Urinary bladder (tissue), 3 donors: ENCODE measurements at regions not wholly inside any gene's neighbourhood (a gene's known extent, or its start where the extent isn't known, plus 50 kb on each side); places are given as distances from the start of the nearest gene placed in this dataset.
"Not testable (repeated sequence)": the region's sequence is repeated elsewhere in the genome, so short reads cannot be mapped to it uniquely, and the experiment has no call there.

Experiments
- DNase-seq: peaks from one replicate; pipeline ENCODE4 v3.0.0-alpha.2; 2015; ENCODE audit errors: extremely low spot score
- H3K27ac ChIP-seq: one replicate; pipeline ENCODE4 v1.5.1; 2013; ENCODE audit warnings: low read depth, mild to moderate bottlenecking, moderate library complexity
- H3K36me3 ChIP-seq: one replicate; pipeline ENCODE4 v1.6.1; 2013; ENCODE audit warnings: mild to moderate bottlenecking, moderate library complexity; ENCODE audit not compliant: insufficient read depth
- H3K4me1 ChIP-seq: one replicate; pipeline ENCODE4 v1.6.1; 2013; ENCODE audit warnings: mild to moderate bottlenecking, moderate library complexity; ENCODE audit not compliant: insufficient read depth
- H3K4me3 ChIP-seq: one replicate; pipeline ENCODE4 v1.5.1; 2013; ENCODE audit warnings: low read depth, low read length
- WGBS: extraction: QIAGEN DNeasy Blood & Tissue Kit; methylation state at CpG from one replicate; pipeline ENCODE4 v1.1.7; 2013; 5-methylcytosine and 5-hydroxymethylcytosine counted together
- donor health status: healthy with polysubstance abuse.
- donor health status: healthy.

GRCh38 chr11:42825598-42825997 lies 486.2 kb upstream of the API5 start:
- Histone ChIP-seq H3K4me3 (no peak overlapping the region), H3K4me1 (no peaks in the 10 kb centered on the region), H3K27ac (no peak overlapping the region), H3K36me3 (no peaks in the 10 kb centered on the region)
- DNase-seq = no peak
- WGBS = 71% methylated on average over 1 of the region's 1 CpG

- H3K4me3 ChIP-seq = no peak overlapping the region
- 52% methylated on average over 2 of the region's 2 CpGs for WGBS
- H3K4me1 ChIP-seq = no peaks in the 10 kb centered on the region
- DNase-seq = no peak
- no peaks in the 10 kb centered on the region for H3K36me3 ChIP-seq
- no peak overlapping the region for H3K27ac ChIP-seq
These were observed 484.0 kb upstream of the API5 start for GRCh38 chr11:42827845-42828244.

- WGBS = 41% methylated on average over 3 of the region's 3 CpGs
- no peak overlapping the region for H3K27ac ChIP-seq
- no peak for DNase-seq
- H3K4me1 ChIP-seq = no peaks in the 10 kb centered on the region
- no peaks in the 10 kb centered on the region for H3K36me3 ChIP-seq
- H3K4me3 ChIP-seq = no peak overlapping the region
These were observed 473.8 kb upstream of the API5 start for GRCh38 chr11:42837994-42838393.

- Histone ChIP-seq H3K4me1 (no peaks in the 10 kb centered on the region), H3K27ac (no peak overlapping the region), H3K36me3 (no peaks in the 10 kb centered on the region), H3K4me3 (no peak overlapping the region)
- 82% methylated on average over 7 of the region's 7 CpGs for WGBS
- no peak for DNase-seq
These were observed 471.5 kb upstream of the API5 start for GRCh38 chr11:42840176-42840829.

- 49% methylated on average over 2 of the region's 2 CpGs for WGBS
- no peaks in the 10 kb centered on the region for H3K36me3 ChIP-seq
- no peak for DNase-seq
- no peak overlapping the region for H3K27ac ChIP-seq
- no peak overlapping the region for H3K4me3 ChIP-seq
- no peaks in the 10 kb centered on the region for H3K4me1 ChIP-seq
These were observed 470.9 kb upstream of the API5 start for GRCh38 chr11:42840860-42841259.

- H3K4me3 ChIP-seq = no peak overlapping the region
- DNase-seq = no peak
- H3K27ac ChIP-seq = no peak overlapping the region
- WGBS = 16% methylated on average over 5 of the region's 5 CpGs
- H3K36me3 ChIP-seq = no peaks in the 10 kb centered on the region
- no peaks in the 10 kb centered on the region for H3K4me1 ChIP-seq
These were observed 470.2 kb upstream of the API5 start for GRCh38 chr11:42841556-42841955.

- no peak for DNase-seq
- Histone ChIP-seq H3K36me3 (no peaks in the 10 kb centered on the region), H3K27ac (no peak overlapping the region), H3K4me1 (no peaks in the 10 kb centered on the region), H3K4me3 (no peak overlapping the region)
- 33% methylated on average over 2 of the region's 2 CpGs for WGBS
These were observed 462.4 kb upstream of the API5 start for GRCh38 chr11:42849362-42849761.

- no peak overlapping the region for H3K4me3 ChIP-seq
- no peak for DNase-seq
- WGBS = 49% methylated on average over 2 of the region's 2 CpGs
- H3K4me1 ChIP-seq = no peaks in the 10 kb centered on the region
- H3K36me3 ChIP-seq = no peaks in the 10 kb centered on the region
- no peak overlapping the region for H3K27ac ChIP-seq
These were observed 454.5 kb upstream of the API5 start for GRCh38 chr11:42857344-42857743.

- H3K4me1 ChIP-seq = no peaks in the 10 kb centered on the region
- no peak overlapping the region for H3K27ac ChIP-seq
- no peak for DNase-seq
- no peak overlapping the region for H3K4me3 ChIP-seq
- WGBS = 26% methylated on average over 3 of the region's 3 CpGs
- no peaks in the 10 kb centered on the region for H3K36me3 ChIP-seq
These were observed 441.3 kb upstream of the API5 start for GRCh38 chr11:42870480-42870879.

- not testable (repeated sequence) for H3K36me3 ChIP-seq, DNase-seq, H3K4me3 ChIP-seq, H3K27ac ChIP-seq, H3K4me1 ChIP-seq
- 96% methylated on average over 23 of the region's 23 CpGs for WGBS
These were observed 437.9 kb upstream of the API5 start for GRCh38 chr11:42873800-42874405.

- H3K36me3 ChIP-seq, H3K27ac ChIP-seq, DNase-seq, H3K4me1 ChIP-seq, H3K4me3 ChIP-seq: not testable (repeated sequence)
- WGBS = 87% methylated on average over 17 of the region's 17 CpGs
These were observed 430.5 kb upstream of the API5 start for GRCh38 chr11:42881335-42881734.

- DNase-seq = no peak
- Histone ChIP-seq H3K4me3 (no peak overlapping the region), H3K36me3 (no peaks in the 10 kb centered on the region), H3K27ac (no peak overlapping the region), H3K4me1 (no peaks in the 10 kb centered on the region)
- 23% methylated on average over 2 of the region's 2 CpGs for WGBS
These were observed 421.0 kb upstream of the API5 start for GRCh38 chr11:42890773-42891172.

- no peaks in the 10 kb centered on the region for H3K4me1 ChIP-seq
- no peak overlapping the region for H3K27ac ChIP-seq
- no peak overlapping the region for H3K4me3 ChIP-seq
- WGBS = 19% methylated on average over 1 of the region's 1 CpG
- DNase-seq = no peak
- H3K36me3 ChIP-seq = no peaks in the 10 kb centered on the region
These were observed 410.7 kb upstream of the API5 start for GRCh38 chr11:42901084-42901483.

- H3K4me1 ChIP-seq = no peaks in the 10 kb centered on the region
- H3K4me3 ChIP-seq = no peak overlapping the region
- no peak overlapping the region for H3K27ac ChIP-seq
- no peak for DNase-seq
- WGBS = 59% methylated on average over 7 of the region's 7 CpGs
- H3K36me3 ChIP-seq = no peaks in the 10 kb centered on the region
These were observed 405.6 kb upstream of the API5 start for GRCh38 chr11:42906226-42906625.
